ENCODE measurements at regions not wholly inside any gene's neighbourhood (a gene's known extent, or its start where the extent isn't known, plus 50 kb on each side); places are given as distances from the start of the nearest gene placed in this dataset.

DNA sequence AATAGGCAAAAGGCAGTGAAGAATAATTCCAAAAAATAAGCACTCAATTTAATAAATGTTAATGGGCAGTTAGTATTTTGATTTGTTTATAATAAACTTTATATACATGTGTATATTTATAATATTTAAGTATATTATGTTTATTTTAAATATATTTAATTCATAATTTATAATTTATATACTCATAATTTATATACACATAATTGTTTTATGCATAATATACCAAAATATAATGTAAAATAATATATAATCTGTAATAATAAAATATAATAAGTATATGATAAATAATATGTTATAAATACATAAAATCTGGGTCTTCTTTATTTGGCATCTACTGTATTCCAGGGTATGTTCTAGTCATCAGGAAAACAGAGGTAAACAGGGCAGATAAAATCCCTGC is 100.2 kb upstream of the ARID2 start:
- TF ChIP-seq, protein P1, sequence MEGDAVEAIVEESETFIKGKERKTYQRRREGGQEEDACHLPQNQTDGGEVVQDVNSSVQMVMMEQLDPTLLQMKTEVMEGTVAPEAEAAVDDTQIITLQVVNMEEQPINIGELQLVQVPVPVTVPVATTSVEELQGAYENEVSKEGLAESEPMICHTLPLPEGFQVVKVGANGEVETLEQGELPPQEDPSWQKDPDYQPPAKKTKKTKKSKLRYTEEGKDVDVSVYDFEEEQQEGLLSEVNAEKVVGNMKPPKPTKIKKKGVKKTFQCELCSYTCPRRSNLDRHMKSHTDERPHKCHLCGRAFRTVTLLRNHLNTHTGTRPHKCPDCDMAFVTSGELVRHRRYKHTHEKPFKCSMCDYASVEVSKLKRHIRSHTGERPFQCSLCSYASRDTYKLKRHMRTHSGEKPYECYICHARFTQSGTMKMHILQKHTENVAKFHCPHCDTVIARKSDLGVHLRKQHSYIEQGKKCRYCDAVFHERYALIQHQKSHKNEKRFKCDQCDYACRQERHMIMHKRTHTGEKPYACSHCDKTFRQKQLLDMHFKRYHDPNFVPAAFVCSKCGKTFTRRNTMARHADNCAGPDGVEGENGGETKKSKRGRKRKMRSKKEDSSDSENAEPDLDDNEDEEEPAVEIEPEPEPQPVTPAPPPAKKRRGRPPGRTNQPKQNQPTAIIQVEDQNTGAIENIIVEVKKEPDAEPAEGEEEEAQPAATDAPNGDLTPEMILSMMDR (IDR thresholded peaks at IDR 0.05): no peak
- H3K9me3 ChIP-seq: no peaks in the 10 kb centered on the region
- no peak overlapping the region for H3K9ac ChIP-seq (ENCODE audit: low read depth in 2 of 2, low read length in 2 of 2)
- no peak overlapping the region for H3K27ac ChIP-seq
- H3K4me3 ChIP-seq: no peak overlapping the region
- H3K4me1 ChIP-seq: no peaks in the 10 kb centered on the region
- DNase-seq: no peak
- intact Hi-C loops (cut with DNase I): no loop called here
- no peaks in the 10 kb centered on the region for H3K27me3 ChIP-seq
- H3K36me3 ChIP-seq: no peaks in the 10 kb centered on the region

DNA sequence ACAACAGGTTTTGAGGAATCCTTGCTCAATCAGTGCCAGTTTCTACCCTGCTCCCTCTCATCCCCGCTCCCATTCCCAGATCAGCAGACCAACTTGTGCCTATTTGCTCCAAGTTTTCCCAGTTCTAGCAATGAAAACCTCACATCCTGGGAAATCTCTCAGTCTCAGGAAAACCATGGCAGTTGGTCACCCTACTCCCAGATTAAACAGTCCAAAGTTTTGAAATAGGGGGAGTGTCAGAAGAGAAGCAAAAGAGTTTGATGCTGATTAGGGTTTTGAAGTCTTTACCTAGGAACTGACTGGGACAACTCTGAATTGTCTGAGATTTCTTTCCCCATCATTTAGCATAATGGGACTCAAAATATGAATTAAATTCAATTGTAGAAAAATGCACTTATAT is 95.8 kb upstream of the ARID2 start:
- DNase-seq: no peak
- TF ChIP-seq, protein P1 (IDR thresholded peaks at IDR 0.05): no peak
- intact Hi-C loops (cut with DNase I): no loop called here

DNA sequence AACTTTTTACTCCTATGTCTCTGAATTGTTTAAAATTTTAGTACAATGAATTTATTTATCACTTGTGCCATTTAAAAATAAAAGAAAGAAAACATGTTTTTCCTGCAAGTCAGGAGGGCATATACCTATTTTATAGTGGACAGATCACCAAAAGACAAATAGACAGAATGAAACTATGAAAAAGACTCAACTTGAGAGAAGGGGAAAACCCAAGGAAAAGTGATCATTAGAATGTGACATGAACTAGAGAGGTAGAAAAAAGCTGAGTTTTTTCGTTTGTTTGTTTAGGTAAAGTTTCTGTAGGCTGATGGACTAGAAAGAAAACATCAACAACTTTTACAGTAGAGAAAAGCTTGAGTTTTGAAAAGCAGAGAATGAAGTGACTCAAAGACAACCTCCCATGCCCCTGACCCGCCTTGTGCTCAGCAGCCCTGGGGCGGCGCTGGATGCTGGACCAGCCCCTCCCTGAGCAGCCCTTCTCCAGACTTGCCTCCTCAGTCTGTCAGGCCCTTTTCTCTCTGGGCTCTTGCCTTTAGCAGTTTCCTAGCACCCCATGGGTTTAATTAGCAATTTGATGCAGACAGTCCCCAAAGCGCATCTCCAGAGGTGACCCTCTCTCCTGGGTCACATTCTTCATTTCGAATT is 95.1 kb upstream of the ARID2 start:
- H3K4me3 ChIP-seq: no peak overlapping the region

More for the DNA sequence above, 95.8 kb upstream of the ARID2 start:
- no peaks in the 10 kb centered on the region for H3K36me3 ChIP-seq
- H3K4me3 ChIP-seq: no peak overlapping the region
- H3K27ac ChIP-seq: no peak overlapping the region
- H3K9ac ChIP-seq (ENCODE audit: low read depth in 2 of 2, low read length in 2 of 2): no peak overlapping the region
- no peaks in the 10 kb centered on the region for H3K9me3 ChIP-seq
- no peaks in the 10 kb centered on the region for H3K27me3 ChIP-seq
- H3K4me1 ChIP-seq: no peaks in the 10 kb centered on the region

DNA sequence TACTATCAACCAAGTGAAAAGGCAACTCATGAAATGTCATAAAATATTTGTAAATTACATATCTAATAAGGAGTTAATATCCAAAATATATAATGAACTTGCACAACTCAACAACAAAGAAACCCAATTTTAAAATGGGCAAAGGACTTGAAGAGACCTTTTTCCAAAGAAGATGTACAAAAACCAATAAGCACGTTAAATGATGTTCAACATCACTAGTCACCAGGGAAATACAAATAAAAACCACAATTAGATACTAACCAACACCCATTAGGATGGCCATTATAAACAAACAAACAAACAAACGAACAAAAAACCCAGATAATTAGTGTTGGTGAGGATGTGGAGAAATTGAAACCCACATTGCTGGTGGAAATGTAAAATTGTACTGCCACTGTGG is 92.3 kb upstream of the ARID2 start:
- TF ChIP-seq, protein P1 (IDR thresholded peaks at IDR 0.05): no peak
- no peaks in the 10 kb centered on the region for H3K27me3 ChIP-seq
- no peak overlapping the region for H3K27ac ChIP-seq
- H3K9me3 ChIP-seq: no peaks in the 10 kb centered on the region
- no peaks in the 10 kb centered on the region for H3K4me1 ChIP-seq
- DNase-seq: no peak
- no peak overlapping the region for H3K9ac ChIP-seq (ENCODE audit: low read depth in 2 of 2, low read length in 2 of 2)
- no peaks in the 10 kb centered on the region for H3K36me3 ChIP-seq
- intact Hi-C loops (cut with DNase I): no loop called here
- H3K4me3 ChIP-seq: no peak overlapping the region

More for the DNA sequence above, 95.1 kb upstream of the ARID2 start:
- Histone ChIP-seq H3K4me1 (no peaks in the 10 kb centered on the region), H3K9me3 (no peaks in the 10 kb centered on the region), H3K36me3 (no peaks in the 10 kb centered on the region), H3K27me3 (no peaks in the 10 kb centered on the region), H3K9ac (ENCODE audit: low read depth in 2 of 2, low read length in 2 of 2) (no peak overlapping the region), H3K27ac (no peak overlapping the region)
- TF ChIP-seq, protein P1 (IDR thresholded peaks at IDR 0.05): no peak
- DNase-seq: no peak
- intact Hi-C loops (cut with DNase I): no loop called here

DNA sequence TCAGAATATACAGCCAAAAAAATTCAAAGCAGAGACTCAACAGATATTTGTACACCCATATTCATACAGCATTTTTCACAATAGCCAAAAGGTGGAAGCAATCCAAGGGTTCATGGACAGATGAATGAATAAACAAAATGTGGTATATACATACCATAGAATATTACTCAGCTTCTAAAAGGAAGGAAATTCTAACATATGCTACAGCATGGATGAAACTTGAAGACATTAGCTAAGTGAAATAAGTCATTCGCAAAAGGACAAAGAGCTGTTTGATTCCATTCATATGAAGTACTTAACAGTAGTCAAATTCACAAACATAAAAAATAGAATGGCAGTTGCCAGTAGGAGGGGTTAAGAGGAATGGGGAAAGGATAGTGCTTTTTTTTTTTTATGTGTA is 91.8 kb upstream of the ARID2 start:
- no peak overlapping the region for H3K4me3 ChIP-seq
- no peak for DNase-seq

More for the DNA sequence above, 91.8 kb upstream of the ARID2 start:
- TF ChIP-seq, protein P1 (IDR thresholded peaks at IDR 0.05): no peak
- intact Hi-C loops (cut with DNase I): no loop called here
- Histone ChIP-seq H3K9me3 (no peaks in the 10 kb centered on the region), H3K9ac (ENCODE audit: low read depth in 2 of 2, low read length in 2 of 2) (no peak overlapping the region), H3K36me3 (no peaks in the 10 kb centered on the region), H3K27ac (no peak overlapping the region), H3K4me1 (no peaks in the 10 kb centered on the region), H3K27me3 (no peaks in the 10 kb centered on the region)
